ENCODE measurements at regions not wholly inside any gene's neighbourhood (a gene's known extent, or its start where the extent isn't known, plus 50 kb on each side); places are given as distances from the start of the nearest gene placed in this dataset.

DNA sequence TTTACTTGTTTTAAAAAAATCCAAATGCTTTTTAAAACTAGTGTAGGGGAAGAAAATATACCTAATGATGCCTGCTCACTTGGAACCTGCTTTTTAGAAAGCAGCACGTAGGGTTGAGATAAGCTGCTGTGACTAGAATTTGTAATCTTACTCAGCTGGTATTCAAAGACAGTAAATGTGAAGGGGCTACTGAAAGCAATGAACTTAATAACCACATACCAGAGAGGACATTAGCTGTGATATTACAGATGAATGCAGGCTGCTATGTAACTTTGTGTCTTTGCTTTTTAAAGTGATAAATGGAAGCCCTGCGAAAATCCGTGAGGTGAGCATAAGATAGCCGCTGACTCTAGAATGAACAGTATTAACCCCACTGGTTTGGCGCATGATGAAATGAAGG, 124.1 kb downstream of the TRIML1 start:
- DNase-seq: no peak
- H3K4me3 Mint-ChIP-seq: no peak overlapping the region
- no peaks in the 10 kb centered on the region for H3K36me3 Mint-ChIP-seq
- no peaks in the 10 kb centered on the region for H3K4me1 Mint-ChIP-seq
- H3K9me3 Mint-ChIP-seq: peaks cover 9 to 17% of the 10 kb centered on the region in 2 donors
- no peak overlapping the region for H3K27ac Mint-ChIP-seq
- no peaks in the 10 kb centered on the region for H3K27me3 Mint-ChIP-seq
- ATAC-seq (replicated peaks): no peak

DNA sequence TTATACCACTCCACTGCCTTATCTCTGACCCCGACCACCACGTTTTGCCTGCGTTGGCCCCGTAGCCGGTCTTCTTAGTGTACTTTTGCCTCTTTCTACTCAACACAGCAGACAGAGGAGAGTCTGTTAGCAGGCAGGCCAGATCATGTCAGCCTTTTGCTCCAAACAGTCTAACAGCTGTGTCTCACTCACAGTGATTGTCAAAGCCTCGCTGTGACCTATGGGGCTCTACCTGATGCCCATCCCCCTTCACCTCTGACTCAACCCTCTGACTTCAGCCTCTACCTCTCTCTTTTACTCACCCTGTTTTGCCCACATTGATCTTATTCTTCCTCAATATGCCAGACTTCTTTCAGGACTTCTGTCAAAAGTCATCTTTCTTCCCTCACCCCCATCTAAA, 127.1 kb downstream of the TRIML1 start:
- Mint-ChIP-seq H3K27ac (no peak overlapping the region), H3K4me3 (no peak overlapping the region), H3K4me1 (no peaks in the 10 kb centered on the region), H3K27me3 (no peaks in the 10 kb centered on the region), H3K36me3 (no peaks in the 10 kb centered on the region), H3K9me3 (peaks cover 7 to 13% of the 10 kb centered on the region in 2 donors)
- no peak for DNase-seq
- ATAC-seq (replicated peaks): no peak

DNA sequence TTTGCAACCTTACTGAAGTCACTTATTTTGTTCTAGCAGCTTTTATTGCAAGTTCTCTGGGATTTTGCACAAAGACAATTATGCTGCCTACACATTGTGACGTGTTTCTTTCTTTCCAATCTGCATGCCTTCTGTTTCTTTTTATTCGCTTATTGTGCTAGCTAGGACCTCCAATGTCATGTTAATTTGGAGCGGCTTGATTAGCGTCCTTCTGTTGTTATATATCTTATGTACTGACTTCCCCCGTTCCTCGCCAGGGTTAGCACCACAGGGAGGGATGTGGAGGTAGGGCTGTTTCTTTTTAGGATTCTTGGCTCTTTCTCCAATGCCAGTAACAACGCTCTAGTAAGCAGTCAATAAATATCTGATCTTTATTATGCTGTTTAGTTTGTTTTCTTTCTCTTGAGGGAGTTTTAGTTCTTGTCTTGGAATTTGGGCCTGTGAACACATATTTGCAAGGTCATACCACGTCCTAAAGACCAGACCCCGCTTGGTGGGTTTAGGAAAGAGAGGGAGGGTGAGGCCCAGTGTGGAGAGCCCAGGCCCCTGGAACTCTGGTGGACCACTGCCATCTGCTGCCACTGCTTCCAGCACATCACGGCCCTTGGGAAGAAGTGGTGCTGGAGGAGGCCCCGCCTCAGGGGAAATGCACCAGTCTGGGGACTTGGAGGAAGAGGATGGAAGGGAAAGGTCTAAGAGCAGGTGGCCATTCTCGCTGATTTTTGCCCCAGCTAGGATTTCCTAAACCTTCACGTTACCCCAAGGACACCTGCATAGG, 129.1 kb downstream of the TRIML1 start:
- H3K36me3 Mint-ChIP-seq: no peaks in the 10 kb centered on the region
- no peak for DNase-seq
- ATAC-seq (replicated peaks): no peak
- no peaks in the 10 kb centered on the region for H3K27me3 Mint-ChIP-seq
- no peak overlapping the region for H3K4me3 Mint-ChIP-seq
- H3K27ac Mint-ChIP-seq: no peak overlapping the region
- H3K4me1 Mint-ChIP-seq: no peaks in the 10 kb centered on the region
- H3K9me3 Mint-ChIP-seq: peaks cover 7 to 13% of the 10 kb centered on the region in 2 donors

DNA sequence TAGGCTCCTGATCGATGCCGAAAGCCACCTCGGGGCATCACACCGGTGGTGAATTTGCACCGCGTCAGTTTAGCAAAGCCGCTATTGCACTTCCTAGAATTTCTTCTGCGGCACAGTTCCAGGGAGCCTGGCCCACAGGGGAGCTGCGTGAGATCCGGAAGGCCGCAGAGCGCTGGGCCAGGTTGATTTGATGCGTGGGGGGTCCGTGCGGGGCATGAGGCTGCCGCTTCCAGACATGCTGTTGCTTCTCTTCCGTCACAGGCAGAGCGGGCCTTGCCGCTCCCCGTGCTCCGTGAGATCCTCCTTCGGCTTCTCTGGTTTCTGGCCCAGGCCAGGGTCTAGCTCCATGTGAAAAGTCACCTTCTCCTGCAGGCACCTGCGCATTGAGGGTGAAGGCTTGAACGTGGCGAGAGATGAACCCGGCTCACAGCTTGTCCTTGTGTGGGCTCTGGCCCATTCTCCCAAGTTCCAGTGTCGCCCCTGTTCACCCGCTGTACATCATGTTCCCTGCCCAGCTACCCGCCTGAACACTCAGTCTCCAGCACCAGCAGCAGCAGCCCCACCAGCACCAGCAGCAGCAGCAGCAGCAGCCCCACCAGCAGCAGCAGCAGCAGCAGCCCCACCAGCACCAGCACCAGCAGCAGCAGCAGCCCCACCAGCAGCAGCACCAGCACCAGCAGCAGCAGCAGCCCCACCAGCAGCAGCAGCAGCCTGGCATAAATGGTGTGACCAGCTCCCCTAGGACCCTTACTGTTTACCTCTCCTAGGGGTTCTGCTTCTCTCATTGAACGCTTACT, 131.2 kb downstream of the TRIML1 start:
- Mint-ChIP-seq H3K27ac (no peak overlapping the region), H3K9me3 (peaks cover 3 to 8% of the 10 kb centered on the region in 2 donors), H3K36me3 (no peaks in the 10 kb centered on the region), H3K4me1 (no peaks in the 10 kb centered on the region), H3K4me3 (no peak overlapping the region), H3K27me3 (no peaks in the 10 kb centered on the region)
- no peak for DNase-seq
- no peak for ATAC-seq (replicated peaks)

DNA sequence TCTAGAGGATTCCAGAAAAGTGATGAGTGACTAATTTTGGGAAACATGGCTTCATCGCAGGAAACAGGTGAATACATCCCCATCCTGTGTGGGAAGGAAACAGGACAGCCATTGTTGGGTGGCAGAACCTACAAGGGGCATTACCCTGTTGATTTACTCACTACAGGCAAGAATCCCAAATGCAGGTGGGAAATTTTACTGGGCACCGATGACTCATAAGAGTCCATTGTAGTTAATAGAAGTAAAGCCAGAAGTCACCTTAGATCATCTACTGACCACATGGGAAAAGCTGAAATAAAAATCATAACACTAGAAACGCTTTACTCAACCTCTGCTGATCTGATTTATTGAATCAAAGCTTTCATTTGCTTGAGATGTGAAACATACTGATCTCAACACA, 136.4 kb downstream of the TRIML1 start:
- Mint-ChIP-seq H3K36me3 (no peaks in the 10 kb centered on the region), H3K9me3 (no peaks in the 10 kb centered on the region), H3K4me1 (no peaks in the 10 kb centered on the region), H3K27me3 (no peaks in the 10 kb centered on the region), H3K4me3 (no peak overlapping the region), H3K27ac (no peak overlapping the region)
- ATAC-seq (replicated peaks) (no peak), DNase-seq (no peak)

DNA sequence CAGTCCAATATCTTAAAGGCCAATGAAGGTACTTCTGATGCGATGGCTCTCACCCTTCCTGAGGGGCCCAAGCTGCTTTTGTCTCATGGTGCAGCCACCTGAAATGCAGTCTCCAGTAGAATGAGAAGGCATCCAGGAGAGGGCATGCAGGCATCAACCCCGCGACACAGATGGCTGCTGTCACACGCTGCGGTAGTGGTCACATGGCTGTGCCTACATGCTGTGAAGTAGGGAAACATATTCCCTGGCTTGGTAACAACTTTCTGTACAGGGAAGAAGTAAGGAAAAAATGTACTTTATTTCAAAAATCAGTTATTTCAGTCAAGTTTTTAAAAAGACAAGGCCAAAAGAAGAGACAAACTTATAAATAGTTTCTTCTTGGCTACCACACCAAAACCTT, 139.9 kb downstream of the TRIML1 start:
- no peaks in the 10 kb centered on the region for H3K36me3 Mint-ChIP-seq
- DNase-seq (no peak), ATAC-seq (replicated peaks) (no peak)
- peaks cover 6 to 10% of the 10 kb centered on the region in 2 donors for H3K27me3 Mint-ChIP-seq
- no peak overlapping the region for H3K4me3 Mint-ChIP-seq
- H3K27ac Mint-ChIP-seq: no peak overlapping the region
- H3K4me1 Mint-ChIP-seq: no peaks in the 10 kb centered on the region
- H3K9me3 Mint-ChIP-seq: peaks cover 0 to 2% of the 10 kb centered on the region in 2 donors

DNA sequence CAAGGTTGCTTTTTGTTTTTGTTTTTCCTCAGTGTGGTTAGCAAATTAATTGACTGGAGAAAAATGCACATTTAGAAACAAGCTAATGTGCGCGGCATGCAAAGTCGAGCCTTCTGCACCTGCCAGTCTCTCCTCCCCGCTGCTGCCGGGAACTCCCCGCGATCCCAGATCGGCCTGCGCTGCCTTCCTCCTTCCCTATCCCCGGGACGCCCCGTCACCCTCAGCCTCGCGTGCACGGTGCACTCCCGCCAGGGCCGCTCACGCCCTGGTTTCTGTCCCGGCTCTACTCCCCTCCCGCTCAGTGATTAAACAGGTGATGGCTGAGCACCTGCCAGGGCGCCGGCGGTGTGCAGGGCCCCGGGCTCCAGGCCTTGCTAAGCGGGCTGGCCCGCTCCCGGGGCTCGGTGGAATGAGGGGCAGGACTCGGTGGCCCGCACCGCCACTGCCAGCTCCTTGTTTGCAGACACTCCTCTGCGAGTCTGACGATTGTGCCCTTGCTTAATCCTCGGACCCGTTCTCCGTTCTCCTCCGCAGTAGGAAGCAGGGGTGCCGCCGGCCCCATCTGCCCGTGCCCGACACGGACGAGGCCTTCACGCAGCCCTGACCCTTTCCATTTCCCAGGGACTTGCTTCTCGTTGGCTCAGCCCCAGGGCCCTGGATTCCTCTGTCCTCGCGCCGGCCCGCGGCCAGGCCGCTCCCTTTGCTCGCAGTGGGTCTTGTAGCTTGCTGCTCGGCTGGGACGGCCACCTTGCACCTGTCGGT, 143.4 kb downstream of the TRIML1 start:
- Mint-ChIP-seq H3K4me1 (no peaks in the 10 kb centered on the region), H3K27ac (no peak overlapping the region), H3K36me3 (no peaks in the 10 kb centered on the region), H3K4me3 (no peak overlapping the region), H3K9me3 (peaks cover 0 to 2% of the 10 kb centered on the region in 2 donors), H3K27me3 (peaks cover 6 to 10% of the 10 kb centered on the region in 2 donors)
- ATAC-seq (replicated peaks): no peak
- no peak for DNase-seq

DNA sequence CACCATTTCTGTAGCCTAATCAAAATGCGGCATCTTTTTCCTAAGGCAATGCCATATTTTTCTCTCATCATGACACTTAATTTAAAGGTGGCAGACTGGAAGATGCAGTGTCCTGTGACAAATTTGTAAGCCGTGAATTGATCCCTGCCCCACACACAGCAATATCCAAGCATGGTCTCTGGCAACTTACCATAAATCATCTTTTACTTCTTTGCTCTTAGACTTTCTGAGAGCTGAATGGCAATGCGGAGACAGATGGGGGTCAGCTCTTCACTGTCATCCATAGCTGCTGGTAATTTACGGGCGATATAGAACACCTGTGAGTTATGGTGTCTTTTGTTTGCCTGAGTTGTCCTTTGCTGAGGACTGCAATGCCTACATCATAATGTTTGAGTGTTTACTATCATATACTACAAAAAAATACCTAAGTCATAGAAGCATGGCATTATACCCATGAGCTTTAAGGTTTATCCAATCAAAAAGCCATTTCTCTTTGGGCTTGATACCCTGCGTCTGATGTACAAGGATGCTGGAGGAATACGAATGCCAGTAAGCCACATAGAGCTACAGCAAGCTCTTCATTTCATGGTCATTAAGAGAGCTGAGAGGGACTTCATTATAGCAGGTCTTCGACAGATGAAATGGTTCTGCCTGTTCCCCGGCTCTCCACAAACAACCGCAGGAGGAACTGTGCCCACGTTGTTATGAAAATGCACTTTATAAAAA, 148.1 kb downstream of the TRIML1 start:
- DNase-seq (no peak), ATAC-seq (replicated peaks) (no peak)
- H3K36me3 Mint-ChIP-seq: peaks cover 0 to 3% of the 10 kb centered on the region in 2 donors
- H3K4me1 Mint-ChIP-seq: no peaks in the 10 kb centered on the region
- H3K9me3 Mint-ChIP-seq: peaks cover 4 to 10% of the 10 kb centered on the region in 2 donors
- H3K4me3 Mint-ChIP-seq: no peak overlapping the region
- peaks cover 6 to 10% of the 10 kb centered on the region in 2 donors for H3K27me3 Mint-ChIP-seq
- no peak overlapping the region for H3K27ac Mint-ChIP-seq

DNA sequence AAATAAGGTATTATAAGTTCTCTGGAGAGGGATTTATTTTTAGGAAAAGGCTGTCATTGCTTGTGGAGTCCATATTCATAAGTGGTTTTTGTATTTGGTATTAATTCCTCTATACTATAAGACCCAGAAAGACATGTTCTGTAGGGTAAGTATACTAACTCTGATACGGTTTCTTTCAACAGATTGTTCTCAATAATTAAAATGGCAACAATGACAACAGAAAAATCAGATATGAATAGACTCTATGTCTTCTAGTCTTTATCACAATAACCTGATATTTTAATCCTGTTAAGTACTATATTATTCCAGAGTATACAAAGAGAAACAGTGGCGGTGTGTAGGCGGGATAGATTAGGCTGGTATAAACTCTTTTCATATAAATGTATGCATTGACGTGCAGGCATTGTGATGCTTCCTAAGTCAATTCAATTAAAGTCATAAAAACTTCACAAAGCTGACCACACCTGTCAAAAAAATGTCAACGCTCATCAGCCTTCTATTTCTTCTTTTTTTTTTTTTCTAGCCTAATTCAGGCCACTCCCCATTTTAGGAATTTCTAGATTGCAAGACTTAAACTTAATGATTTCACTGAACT, 150.4 kb downstream of the TRIML1 start:
- H3K36me3 Mint-ChIP-seq: peaks cover 0 to 3% of the 10 kb centered on the region in 2 donors
- no peak for ATAC-seq (replicated peaks)
- no peaks in the 10 kb centered on the region for H3K27me3 Mint-ChIP-seq
- DNase-seq: no peak
- no peak overlapping the region for H3K4me3 Mint-ChIP-seq
- H3K27ac Mint-ChIP-seq: no peak overlapping the region
- no peaks in the 10 kb centered on the region for H3K4me1 Mint-ChIP-seq
- peaks cover 4 to 8% of the 10 kb centered on the region in 2 donors for H3K9me3 Mint-ChIP-seq

DNA sequence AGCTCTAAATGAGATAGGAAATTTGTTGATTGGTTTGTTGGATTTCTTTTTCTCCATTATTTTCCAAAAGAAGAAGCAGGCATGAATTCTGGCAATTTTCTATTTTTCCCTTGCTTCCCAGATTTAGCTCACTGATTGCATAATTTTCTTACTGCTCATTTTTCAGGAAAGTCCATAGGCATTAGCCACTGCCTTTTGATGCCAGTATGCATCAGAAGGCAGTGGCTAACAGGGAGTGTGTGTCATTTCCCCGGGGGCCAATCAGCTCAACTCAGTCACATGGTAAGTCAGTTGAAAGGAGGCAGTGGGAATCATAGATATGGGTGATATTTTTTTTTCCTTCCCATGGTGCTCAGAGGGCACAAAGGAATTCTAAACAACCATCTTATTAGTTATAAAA, 156.7 kb downstream of the TRIML1 start:
- H3K4me3 Mint-ChIP-seq: no peak overlapping the region
- peaks cover 6 to 11% of the 10 kb centered on the region in 2 donors for H3K9me3 Mint-ChIP-seq
- no peaks in the 10 kb centered on the region for H3K27me3 Mint-ChIP-seq
- ATAC-seq (replicated peaks) (no peak), DNase-seq (no peak)
- H3K27ac Mint-ChIP-seq: no peak overlapping the region
- no peaks in the 10 kb centered on the region for H3K4me1 Mint-ChIP-seq
- H3K36me3 Mint-ChIP-seq: no peaks in the 10 kb centered on the region

DNA sequence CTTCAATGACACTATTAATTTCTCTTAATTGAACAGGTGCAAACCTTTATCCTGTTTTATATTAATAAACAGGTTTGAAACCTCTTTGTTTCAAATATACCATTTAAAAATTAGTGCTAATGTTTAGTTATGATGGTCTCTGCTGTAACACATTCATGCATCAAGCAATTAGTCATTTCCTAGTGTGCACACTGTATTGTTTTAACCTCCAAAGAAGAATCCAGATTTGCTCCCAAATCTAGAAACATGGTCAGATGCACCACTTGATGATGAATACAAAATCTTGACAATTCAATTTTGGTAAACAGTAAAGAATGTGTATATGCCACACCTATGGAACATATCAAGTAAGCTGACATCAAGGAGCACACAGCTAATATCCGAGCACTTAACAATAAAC, 157.1 kb downstream of the TRIML1 start:
- ATAC-seq (replicated peaks): no peak
- no peaks in the 10 kb centered on the region for H3K36me3 Mint-ChIP-seq
- no peak overlapping the region for H3K27ac Mint-ChIP-seq
- DNase-seq: no peak
- H3K4me1 Mint-ChIP-seq: no peaks in the 10 kb centered on the region
- H3K9me3 Mint-ChIP-seq: peaks cover 6 to 14% of the 10 kb centered on the region in 2 donors
- H3K27me3 Mint-ChIP-seq: no peaks in the 10 kb centered on the region
- no peak overlapping the region for H3K4me3 Mint-ChIP-seq

DNA sequence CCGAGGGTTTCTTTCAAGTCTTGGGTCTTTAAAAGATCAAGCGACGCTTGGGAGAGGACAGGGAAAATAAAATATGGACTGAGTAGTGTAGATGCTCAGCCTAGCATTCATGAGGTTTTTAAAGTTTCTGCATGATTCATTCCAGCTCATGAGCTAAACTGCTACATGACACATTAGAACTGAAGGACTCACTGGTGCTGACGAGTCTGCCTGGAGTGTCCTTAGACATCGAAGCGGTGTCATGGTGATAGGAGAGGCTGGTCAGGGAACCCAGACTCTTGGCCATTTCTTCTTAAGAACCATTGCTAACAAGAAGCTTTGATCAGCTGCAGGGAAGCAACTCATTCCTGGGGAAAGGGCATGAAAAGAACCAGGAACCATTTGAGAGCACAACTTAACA, 158.6 kb downstream of the TRIML1 start:
- no peaks in the 10 kb centered on the region for H3K4me1 Mint-ChIP-seq

DNA sequence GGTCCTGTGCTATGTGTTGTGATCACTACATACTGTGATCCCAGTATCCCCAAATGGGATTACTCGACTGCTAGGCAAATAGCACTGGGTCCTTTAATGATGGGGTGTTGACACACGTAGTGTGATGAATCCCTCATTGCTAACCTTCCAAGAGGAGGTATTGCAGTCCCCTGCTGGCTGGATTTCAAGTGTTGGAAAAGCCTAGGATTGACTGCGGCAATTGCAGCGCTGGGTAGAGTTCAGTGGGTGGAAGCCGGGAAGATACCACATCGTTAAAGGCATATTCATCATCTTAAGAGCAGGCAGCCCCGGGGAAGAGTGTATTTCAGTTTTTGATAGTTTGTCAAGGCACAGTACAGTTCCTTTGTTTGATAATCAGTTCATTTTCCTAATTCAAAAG, 159.9 kb downstream of the TRIML1 start:
- H3K27me3 Mint-ChIP-seq: no peaks in the 10 kb centered on the region
- H3K4me3 Mint-ChIP-seq: no peak overlapping the region
- H3K9me3 Mint-ChIP-seq: peaks cover 6 to 19% of the 10 kb centered on the region in 2 donors
- ATAC-seq (replicated peaks) (no peak), DNase-seq (no peak)
- H3K36me3 Mint-ChIP-seq: peaks cover 0 to 3% of the 10 kb centered on the region in 2 donors
- H3K4me1 Mint-ChIP-seq: no peaks in the 10 kb centered on the region
- H3K27ac Mint-ChIP-seq: no peak overlapping the region

More for the DNA sequence above, 158.6 kb downstream of the TRIML1 start:
- Mint-ChIP-seq H3K27me3 (no peaks in the 10 kb centered on the region), H3K4me3 (no peak overlapping the region), H3K36me3 (peaks cover 0 to 3% of the 10 kb centered on the region in 2 donors), H3K9me3 (peaks cover 6 to 19% of the 10 kb centered on the region in 2 donors), H3K27ac (no peak overlapping the region)
- no peak for DNase-seq
- ATAC-seq (replicated peaks): no peak

Measured in stimulated activated naive B cell treated with anti-CD40 and anti-IgM and Interleukin-4, amounts not matched to agents 10 μg/mL and 1 μg/mL and 100 μg/mL, for 72 hours (primary cell).